GM12891 (cell line): ENCODE measurements at regions not wholly inside any gene's neighbourhood (a gene's known extent, or its start where the extent isn't known, plus 50 kb on each side); places are given as distances from the start of the nearest gene placed in this dataset.
"Not testable (repeated sequence)": the region's sequence is repeated elsewhere in the genome, so short reads cannot be mapped to it uniquely, and the experiment has no call there.

ENCODE experiments used
- PAX5 ChIP-seq: IDR thresholded peaks from 2 replicates; pipeline ENCODE4 v1.6.1; 2011; ENCODE audit warnings: low read length, moderate library complexity, mild to moderate bottlenecking; ENCODE audit not compliant: insufficient read depth, severe bottlenecking
- POLR2A ChIP-seq: IDR thresholded peaks from 2 replicates; pipeline ENCODE4 v1.6.1; 2011; ENCODE audit warnings: low read depth, low read length, control low read depth
- POLR2AphosphoS5 ChIP-seq: IDR thresholded peaks from 2 replicates; pipeline ENCODE4 v1.6.1; 2011; ENCODE audit warnings: low read depth, low read length, control low read depth
- POU2F2 ChIP-seq: IDR thresholded peaks from 2 replicates; pipeline ENCODE4 v1.6.1; 2011; ENCODE audit warnings: low read depth, mild to moderate bottlenecking, control low read depth, low read length, moderate library complexity
- SPI1 ChIP-seq: IDR thresholded peaks from 2 replicates; pipeline ENCODE4 v1.6.1; 2011; ENCODE audit warnings: low read depth, low read length, control low read depth
- TAF1 ChIP-seq: IDR thresholded peaks from 2 replicates; pipeline ENCODE4 v1.6.1; 2011; ENCODE audit warnings: low read depth, low read length, control low read depth

DNA sequence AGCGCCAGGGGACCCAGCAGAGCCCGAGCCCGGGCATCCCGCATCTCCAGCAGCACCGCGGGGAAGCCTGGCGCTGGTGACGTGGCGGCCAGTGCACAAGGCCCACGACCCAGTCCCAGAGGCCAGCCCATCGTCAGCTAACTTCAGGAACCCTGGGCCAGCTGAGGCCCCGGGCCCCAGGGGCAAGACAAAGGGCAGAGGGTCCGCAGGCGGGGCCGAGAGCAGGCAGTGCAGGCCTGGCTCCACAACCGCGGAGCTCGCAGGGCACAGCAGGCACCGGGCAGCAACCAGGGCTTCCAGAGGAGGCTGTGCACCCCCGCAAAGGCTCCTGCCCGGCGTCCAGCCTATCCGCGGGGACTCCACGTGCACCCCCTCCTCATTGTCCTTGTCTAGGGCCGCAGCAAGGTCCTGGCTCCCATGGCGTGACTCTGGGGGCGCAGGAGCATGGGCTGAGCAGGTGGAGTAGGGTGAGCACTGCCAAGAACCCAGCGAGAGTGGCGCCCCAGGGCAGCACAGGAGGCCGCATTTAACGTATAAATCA is 352.5 kb downstream of the KCNJ18 start:
- not testable (repeated sequence) for TF ChIP-seq TAF1, POLR2AphosphoS5, POLR2A, PAX5, SPI1, POU2F2
